Heart left ventricle (tissue), 16 donors: ENCODE measurements at regions not wholly inside any gene's neighbourhood (a gene's known extent, or its start where the extent isn't known, plus 50 kb on each side); places are given as distances from the start of the nearest gene placed in this dataset.

ENCODE experiments used
- ATAC-seq, 4 donors: fragments of 200-7000 bp; cut with Tn5 transposase; one replicate each; pipeline ENCODE4 v1.9.1; 2020 to 2022; ENCODE audit warnings: moderate library complexity in 4 of 4, mild to moderate bottlenecking in 3 of 4, moderate number of reproducible peaks in 1 of 4
- DNase-seq, 5 donors: peaks; one replicate each; pipeline ENCODE4 v3.0.0-alpha.2; 2020
- H3K27ac ChIP-seq, 12 donors: fragments of 200-600 bp; sonication (generic) in 4 of 12; one replicate each; pipeline versions ENCODE4 v1.5.0 to v1.8.0; 2016 to 2022; ENCODE audit warnings: mild to moderate bottlenecking in 2 of 12
- H3K27me3 ChIP-seq, 9 donors: fragments of 200-600 bp; sonication (generic) in 2 of 9; one replicate each; pipeline versions ENCODE4 v1.5.1 to v1.8.0; 2016 to 2022; ENCODE audit warnings: mild to moderate bottlenecking in 3 of 9
- H3K36me3 ChIP-seq, 9 donors: fragments of 200-600 bp; sonication (generic) in 2 of 9; one replicate each; pipeline versions ENCODE4 v1.5.0 to v1.8.0; 2018 to 2022; ENCODE audit warnings: mild to moderate bottlenecking in 2 of 9
- H3K4me1 ChIP-seq, 12 donors: fragments of 200-600 bp; sonication (generic) in 4 of 12; one replicate each; pipeline versions ENCODE4 v1.5.0 to v1.8.0; 2016 to 2022; ENCODE audit warnings: mild to moderate bottlenecking in 3 of 12
- H3K4me3 ChIP-seq, 12 donors: fragments of 200-600 bp; sonication (generic) in 4 of 12; one replicate each; pipeline versions ENCODE4 v1.5.0 to v1.8.0; 2017 to 2022; ENCODE audit warnings: mild to moderate bottlenecking in 9 of 12, moderate library complexity in 4 of 12
- H3K9me3 ChIP-seq, 12 donors: fragments of 200-600 bp; sonication (generic) in 4 of 12; one replicate each; pipeline versions ENCODE4 v1.5.0 to v1.8.0; 2016 to 2022; ENCODE audit warnings: mild to moderate bottlenecking in 1 of 12
- CTCF ChIP-seq, 12 donors: fragments of 200-600 bp; sonication (generic) in 4 of 12; IDR thresholded peaks; one replicate each; pipeline versions ENCODE4 v1.5.0 to v1.8.0; 2018 to 2022; ENCODE audit warnings: antibody characterized with exemption in 12 of 12, mild to moderate bottlenecking in 5 of 12
- POLR2A ChIP-seq, 2 donors: fragments of 450-650 bp; IDR thresholded peaks; one replicate each; pipeline ENCODE4 v1.6.1; 2017; ENCODE audit warnings: antibody characterized with exemption in 2 of 2, mild to moderate bottlenecking in 2 of 2, moderate library complexity in 2 of 2
- WGBS, 4 donors: extraction: QIAGEN DNeasy Blood & Tissue Kit in 2 of 4; methylation state at CpG; one replicate each; pipeline versions ENCODE4 v1.1.5 to v1.1.7; 2013 to 2018; 5-methylcytosine and 5-hydroxymethylcytosine counted together
- intact Hi-C, 10 donors: fragments of 100-400 bp; cut with DNase I; formaldehyde crosslinking; loops; one replicate each; pipeline versions ENCODE4 v1.11.1 to v1.14.2; 2022
- donor health status: ischemic (EF 13 %, LVEDD 7.1; RV severe dilation, severe dysfunction).
- donor health status: healthy with polysubstance abuse.
- donor health status: DM: no; HTN: yes; CAD: no.
- donor health status: DM: no; HTN: no; CAD: no.
- donor health status: ischemic (EF 25% LVEDD 6.9; RV normal size, moderate dysfunction).
- donor health status: ischemic (EF 25% LVEDD 5.7; RV mildly dilated, moderate dysfunction).
- donor health status: healthy.
- donor health status: DM: yes; HTN: yes; CAD: no.
- donor health status: ischemic (EF 35%, LVEDD 5.7; RV mildly dilated, moderate dysfunction).
- donor health status: nonischemic (EF 11% LVEDD 7.7; RV severe dilation, severe dysfunction).
- donor health status: DM: yes; HTN: yes; CAD: no.
- donor health status: PGD.
- donor health status: ischemic (EF 29% LVEDD 5.4; RV normal size, mild dysfunction).
- donor health status: nonischemic (EF 23%, LVEDD 6.1; RV moderate dilation, normal function).

GRCh38 chr10:104576611-104577010 lies 64.5 kb upstream of the SORCS3 start:
- H3K27ac ChIP-seq: no peak overlapping the region
- H3K4me1 ChIP-seq: peaks cover 0 to 12% (median 0%) of the 10 kb centered on the region in 12 donors
- H3K9me3 ChIP-seq: peaks cover 0 to 5% (median 0%) of the 10 kb centered on the region in 12 donors
- no peaks in the 10 kb centered on the region for H3K36me3 ChIP-seq
- TF ChIP-seq CTCF (IDR thresholded peaks at IDR 0.05) (no peak), POLR2A (IDR thresholded peaks at IDR 0.05) (no peak)
- 84 to 91% (median 89%) methylated on average over 5 of the region's 5 CpGs for WGBS, 4 donors
- no peak for ATAC-seq
- intact Hi-C loops: no loop called here
- DNase-seq: no peak
- H3K27me3 ChIP-seq: peaks cover 0 to 36% (median 10%) of the 10 kb centered on the region in 9 donors
- H3K4me3 ChIP-seq: no peak overlapping the region

- Histone ChIP-seq H3K4me3 (no peak overlapping the region), H3K4me1 (peaks cover 0 to 12% (median 0%) of the 10 kb centered on the region in 12 donors), H3K27ac (no peak overlapping the region), H3K9me3 (peaks cover 0 to 1% (median 0%) of the 10 kb centered on the region in 12 donors), H3K36me3 (no peaks in the 10 kb centered on the region), H3K27me3 (peaks cover 0 to 40% (median 10%) of the 10 kb centered on the region in 9 donors)
- TF ChIP-seq CTCF (IDR thresholded peaks at IDR 0.05) (no peak), POLR2A (IDR thresholded peaks at IDR 0.05) (no peak)
- ATAC-seq: no peak
- DNase-seq: no peak
- WGBS, 4 donors: 50 to 57% (median 54%) methylated on average over 5 of the region's 5 CpGs
- intact Hi-C loops: no loop called here
Observed at GRCh38 chr10:104577163-104577562, 63.9 kb upstream of the SORCS3 start.

GRCh38 chr10:104577861-104578521 lies 63.1 kb upstream of the SORCS3 start:
- TF ChIP-seq POLR2A (IDR thresholded peaks at IDR 0.05): no peak
- no peak for TF ChIP-seq CTCF (IDR thresholded peaks at IDR 0.05)
- peaks cover 0 to 12% (median 0%) of the 10 kb centered on the region in 12 donors for H3K4me1 ChIP-seq
- H3K27me3 ChIP-seq: peaks cover 0 to 45% (median 10%) of the 10 kb centered on the region in 9 donors
- no peaks in the 10 kb centered on the region for H3K36me3 ChIP-seq
- no peaks in the 10 kb centered on the region for H3K9me3 ChIP-seq
- DNase-seq (no peak), ATAC-seq (no peak)
- 46 to 51% (median 51%) methylated on average over 12 of the region's 12 CpGs for WGBS, 4 donors
- H3K27ac ChIP-seq: no peak overlapping the region
- no peak overlapping the region for H3K4me3 ChIP-seq
- intact Hi-C loops: no loop called here

GRCh38 chr10:104578671-104579070 lies 62.4 kb upstream of the SORCS3 start:
- WGBS, 4 donors: 69 to 78% (median 75%) methylated on average over 7 of the region's 7 CpGs
- peaks cover 0 to 45% (median 10%) of the 10 kb centered on the region in 9 donors for H3K27me3 ChIP-seq

More at GRCh38 chr10:104578671-104579070, 62.4 kb upstream of the SORCS3 start:
- Histone ChIP-seq H3K9me3 (no peaks in the 10 kb centered on the region), H3K36me3 (no peaks in the 10 kb centered on the region), H3K4me1 (peaks cover 0 to 12% (median 0%) of the 10 kb centered on the region in 12 donors), H3K4me3 (no peak overlapping the region), H3K27ac (no peak overlapping the region)
- intact Hi-C loops: no loop called here
- ATAC-seq (no peak), DNase-seq (no peak)
- TF ChIP-seq CTCF (IDR thresholded peaks at IDR 0.05) (no peak), POLR2A (IDR thresholded peaks at IDR 0.05) (no peak)
